ENCODE measurements at regions not wholly inside any gene's neighbourhood (a gene's known extent, or its start where the extent isn't known, plus 50 kb on each side); places are given as distances from the start of the nearest gene placed in this dataset.

DNA sequence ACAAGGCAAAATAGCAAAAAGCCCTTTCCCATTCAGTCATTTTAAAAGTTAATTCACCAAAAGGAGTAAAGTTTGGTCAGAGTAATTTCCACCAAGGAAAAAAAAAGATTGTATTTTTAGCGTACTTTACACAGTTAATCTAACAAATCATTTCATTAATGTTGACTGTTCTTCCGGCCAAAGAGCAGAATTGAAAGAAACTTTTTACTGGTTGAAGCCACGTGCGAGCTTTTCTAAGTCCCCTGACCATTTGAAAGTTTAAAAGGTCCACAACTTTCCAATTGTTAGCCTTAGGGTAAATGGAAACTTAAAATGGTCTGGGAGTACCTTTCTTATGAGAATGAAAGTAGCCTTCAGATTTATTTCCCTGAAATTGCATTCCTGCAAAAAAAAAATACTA is 296.7 kb downstream of the ARL4A start:
- ATAC-seq = no peak
- TF ChIP-seq BACH2 (CRISPR knock-in tag; IDR thresholded peaks at IDR 0.05; ENCODE audit: borderline replicate concordance) (no peak), CSDC2 (CRISPR knock-in tag; IDR thresholded peaks at IDR 0.05) (no peak), ZFP30 (CRISPR knock-in tag; IDR thresholded peaks at IDR 0.05) (no peak), PPARA (CRISPR knock-in tag; IDR thresholded peaks at IDR 0.05; ENCODE audit: borderline replicate concordance) (no peak), ESRRG (CRISPR knock-in tag; IDR thresholded peaks at IDR 0.05) (no peak), ZNF8 (CRISPR knock-in tag; IDR thresholded peaks at IDR 0.05) (no peak), TCF4 (CRISPR knock-in tag; IDR thresholded peaks at IDR 0.05; ENCODE audit: borderline replicate concordance) (no peak), RARB (CRISPR knock-in tag; IDR thresholded peaks at IDR 0.05) (no peak), ZC3H10 (CRISPR knock-in tag; IDR thresholded peaks at IDR 0.05) (no peak), ISL1 (CRISPR knock-in tag; IDR thresholded peaks at IDR 0.05) (no peak), TOX (CRISPR knock-in tag; IDR thresholded peaks at IDR 0.05; ENCODE audit: borderline replicate concordance) (no peak), OSR1 (CRISPR knock-in tag; IDR thresholded peaks at IDR 0.05) (no peak)
- TF ChIP-seq, protein P1, sequence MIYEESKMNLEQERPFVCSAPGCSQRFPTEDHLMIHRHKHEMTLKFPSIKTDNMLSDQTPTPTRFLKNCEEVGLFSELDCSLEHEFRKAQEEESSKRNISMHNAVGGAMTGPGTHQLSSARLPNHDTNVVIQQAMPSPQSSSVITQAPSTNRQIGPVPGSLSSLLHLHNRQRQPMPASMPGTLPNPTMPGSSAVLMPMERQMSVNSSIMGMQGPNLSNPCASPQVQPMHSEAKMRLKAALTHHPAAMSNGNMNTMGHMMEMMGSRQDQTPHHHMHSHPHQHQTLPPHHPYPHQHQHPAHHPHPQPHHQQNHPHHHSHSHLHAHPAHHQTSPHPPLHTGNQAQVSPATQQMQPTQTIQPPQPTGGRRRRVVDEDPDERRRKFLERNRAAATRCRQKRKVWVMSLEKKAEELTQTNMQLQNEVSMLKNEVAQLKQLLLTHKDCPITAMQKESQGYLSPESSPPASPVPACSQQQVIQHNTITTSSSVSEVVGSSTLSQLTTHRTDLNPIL (CRISPR knock-in tag; IDR thresholded peaks at IDR 0.05; ENCODE audit: low read depth) = no peak
- TF ChIP-seq, protein P2, sequence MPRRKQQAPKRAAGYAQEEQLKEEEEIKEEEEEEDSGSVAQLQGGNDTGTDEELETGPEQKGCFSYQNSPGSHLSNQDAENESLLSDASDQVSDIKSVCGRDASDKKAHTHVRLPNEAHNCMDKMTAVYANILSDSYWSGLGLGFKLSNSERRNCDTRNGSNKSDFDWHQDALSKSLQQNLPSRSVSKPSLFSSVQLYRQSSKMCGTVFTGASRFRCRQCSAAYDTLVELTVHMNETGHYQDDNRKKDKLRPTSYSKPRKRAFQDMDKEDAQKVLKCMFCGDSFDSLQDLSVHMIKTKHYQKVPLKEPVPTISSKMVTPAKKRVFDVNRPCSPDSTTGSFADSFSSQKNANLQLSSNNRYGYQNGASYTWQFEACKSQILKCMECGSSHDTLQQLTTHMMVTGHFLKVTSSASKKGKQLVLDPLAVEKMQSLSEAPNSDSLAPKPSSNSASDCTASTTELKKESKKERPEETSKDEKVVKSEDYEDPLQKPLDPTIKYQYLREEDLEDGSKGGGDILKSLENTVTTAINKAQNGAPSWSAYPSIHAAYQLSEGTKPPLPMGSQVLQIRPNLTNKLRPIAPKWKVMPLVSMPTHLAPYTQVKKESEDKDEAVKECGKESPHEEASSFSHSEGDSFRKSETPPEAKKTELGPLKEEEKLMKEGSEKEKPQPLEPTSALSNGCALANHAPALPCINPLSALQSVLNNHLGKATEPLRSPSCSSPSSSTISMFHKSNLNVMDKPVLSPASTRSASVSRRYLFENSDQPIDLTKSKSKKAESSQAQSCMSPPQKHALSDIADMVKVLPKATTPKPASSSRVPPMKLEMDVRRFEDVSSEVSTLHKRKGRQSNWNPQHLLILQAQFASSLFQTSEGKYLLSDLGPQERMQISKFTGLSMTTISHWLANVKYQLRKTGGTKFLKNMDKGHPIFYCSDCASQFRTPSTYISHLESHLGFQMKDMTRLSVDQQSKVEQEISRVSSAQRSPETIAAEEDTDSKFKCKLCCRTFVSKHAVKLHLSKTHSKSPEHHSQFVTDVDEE (CRISPR knock-in tag; IDR thresholded peaks at IDR 0.05) = no peak

DNA sequence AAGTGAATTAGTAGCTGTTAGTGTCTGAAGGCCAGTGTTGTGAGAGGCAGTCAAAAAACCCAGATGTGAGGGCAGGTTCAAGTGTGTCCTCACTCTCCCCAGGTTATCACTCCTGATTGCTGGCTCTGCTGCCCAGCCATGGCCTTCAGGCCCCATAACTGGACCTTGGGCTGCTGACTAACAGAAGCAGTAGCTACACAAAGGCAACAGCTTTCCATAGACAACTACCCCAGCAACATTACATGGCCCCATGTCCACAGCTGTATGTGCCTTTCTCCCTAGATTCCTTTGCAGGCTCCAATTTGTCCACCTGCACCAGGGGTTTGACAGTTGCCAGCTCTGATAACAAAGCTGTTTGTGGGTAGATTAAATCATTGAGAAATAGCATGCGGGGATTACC is 297.8 kb downstream of the ARL4A start:
- ATAC-seq = no peak
- TF ChIP-seq ARNTL (CRISPR knock-in tag; IDR thresholded peaks at IDR 0.05; ENCODE audit: borderline replicate concordance, low read depth) (no peak), TCF4 (CRISPR knock-in tag; IDR thresholded peaks at IDR 0.05; ENCODE audit: borderline replicate concordance) (no peak), ZFP30 (CRISPR knock-in tag; IDR thresholded peaks at IDR 0.05) (no peak), OSR1 (CRISPR knock-in tag; IDR thresholded peaks at IDR 0.05) (no peak), GLIS3 (CRISPR knock-in tag; IDR thresholded peaks at IDR 0.05) (no peak), ZNF8 (CRISPR knock-in tag; IDR thresholded peaks at IDR 0.05) (no peak), ZFP3 (CRISPR knock-in tag; IDR thresholded peaks at IDR 0.05) (no peak), ISL1 (CRISPR knock-in tag; IDR thresholded peaks at IDR 0.05) (no peak), ESRRG (CRISPR knock-in tag; IDR thresholded peaks at IDR 0.05) (no peak), SNAI2 (CRISPR knock-in tag; IDR thresholded peaks at IDR 0.05) (no peak), ZNF565 (CRISPR knock-in tag; conservative IDR thresholded peaks at IDR 0.05; ENCODE audit: low read depth) (no peak), RARB (CRISPR knock-in tag; IDR thresholded peaks at IDR 0.05) (no peak), CSDC2 (CRISPR knock-in tag; IDR thresholded peaks at IDR 0.05) (no peak), BACH2 (CRISPR knock-in tag; IDR thresholded peaks at IDR 0.05; ENCODE audit: borderline replicate concordance) (no peak), ZNF70 (CRISPR knock-in tag; IDR thresholded peaks at IDR 0.05) (no peak)
- TF ChIP-seq, protein P1 (CRISPR knock-in tag; IDR thresholded peaks at IDR 0.05; ENCODE audit: low read depth) = no peak
- TF ChIP-seq, protein P2 (CRISPR knock-in tag; IDR thresholded peaks at IDR 0.05) = no peak

DNA sequence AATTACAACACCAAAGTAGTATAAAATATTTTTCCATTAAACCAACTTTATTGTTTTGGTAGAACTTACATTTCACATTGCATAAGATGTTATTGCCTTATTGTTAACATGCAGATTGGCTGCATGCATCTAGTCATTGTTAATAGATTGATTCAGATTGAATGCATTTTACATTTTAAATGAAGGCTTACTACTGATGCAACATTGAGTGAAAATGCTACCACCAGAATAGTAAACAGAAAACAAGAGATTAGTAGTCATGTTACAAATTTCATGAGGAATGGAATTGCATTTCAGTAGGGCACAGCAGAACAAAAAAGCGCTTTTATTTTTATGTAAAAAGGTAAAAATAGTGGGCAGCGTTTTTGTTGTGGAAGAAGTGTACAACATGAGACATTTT is 298.3 kb downstream of the ARL4A start:
- TF ChIP-seq OSR1 (CRISPR knock-in tag; IDR thresholded peaks at IDR 0.05) = no peak
- TF ChIP-seq PPARA (CRISPR knock-in tag; IDR thresholded peaks at IDR 0.05; ENCODE audit: borderline replicate concordance) = no peak
- no peak for TF ChIP-seq SNAI2 (CRISPR knock-in tag; IDR thresholded peaks at IDR 0.05)
- no peak for TF ChIP-seq BACH2 (CRISPR knock-in tag; IDR thresholded peaks at IDR 0.05; ENCODE audit: borderline replicate concordance)
- TF ChIP-seq, protein P2 (CRISPR knock-in tag; IDR thresholded peaks at IDR 0.05) = no peak
- no peak for TF ChIP-seq ISL1 (CRISPR knock-in tag; IDR thresholded peaks at IDR 0.05)
- TF ChIP-seq ZNF565 (CRISPR knock-in tag; conservative IDR thresholded peaks at IDR 0.05; ENCODE audit: low read depth) = no peak
- TF ChIP-seq, protein P3, sequence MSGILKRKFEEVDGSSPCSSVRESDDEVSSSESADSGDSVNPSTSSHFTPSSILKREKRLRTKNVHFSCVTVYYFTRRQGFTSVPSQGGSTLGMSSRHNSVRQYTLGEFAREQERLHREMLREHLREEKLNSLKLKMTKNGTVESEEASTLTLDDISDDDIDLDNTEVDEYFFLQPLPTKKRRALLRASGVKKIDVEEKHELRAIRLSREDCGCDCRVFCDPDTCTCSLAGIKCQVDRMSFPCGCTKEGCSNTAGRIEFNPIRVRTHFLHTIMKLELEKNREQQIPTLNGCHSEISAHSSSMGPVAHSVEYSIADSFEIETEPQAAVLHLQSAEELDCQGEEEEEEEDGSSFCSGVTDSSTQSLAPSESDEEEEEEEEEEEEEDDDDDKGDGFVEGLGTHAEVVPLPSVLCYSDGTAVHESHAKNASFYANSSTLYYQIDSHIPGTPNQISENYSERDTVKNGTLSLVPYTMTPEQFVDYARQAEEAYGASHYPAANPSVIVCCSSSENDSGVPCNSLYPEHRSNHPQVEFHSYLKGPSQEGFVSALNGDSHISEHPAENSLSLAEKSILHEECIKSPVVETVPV (CRISPR knock-in tag; IDR thresholded peaks at IDR 0.05) = no peak
- TF ChIP-seq RARB (CRISPR knock-in tag; IDR thresholded peaks at IDR 0.05) = no peak
- TF ChIP-seq ZFP3 (CRISPR knock-in tag; IDR thresholded peaks at IDR 0.05) = no peak
- no peak for ATAC-seq

Measured in SK-N-SH treated with all-trans-retinoic acid at 6 μM for 48 hours (cell line).